ENCODE measurements at regions not wholly inside any gene's neighbourhood (a gene's known extent, or its start where the extent isn't known, plus 50 kb on each side); places are given as distances from the start of the nearest gene placed in this dataset.
"Not testable (repeated sequence)": the region's sequence is repeated elsewhere in the genome, so short reads cannot be mapped to it uniquely, and the experiment has no call there.

GRCh38 chr7:12022011-12022410 lies 189.1 kb upstream of the TMEM106B start:
- H3K9me3 ChIP-seq (ENCODE audit: control extremely low read depth in 1 of 5, control insufficient read depth in 4 of 5, insufficient read depth in 2 of 5, low read depth in 1 of 5, low read length in 4 of 5); H3K4me1 ChIP-seq (ENCODE audit: control extremely low read depth in 1 of 4, control insufficient read depth in 4 of 4, insufficient read depth in 4 of 4, low read length in 3 of 4); H3K27ac ChIP-seq (ENCODE audit: insufficient read depth in 1 of 2, low read depth in 1 of 2, low read length in 2 of 2, poor library complexity in 1 of 2, severe bottlenecking in 2 of 2); H3K36me3 ChIP-seq (ENCODE audit: control insufficient read depth in 4 of 4, insufficient read depth in 4 of 4, low read length in 3 of 4); H3K27me3 ChIP-seq (replicated peaks in 2 of 5; ENCODE audit: control insufficient read depth in 4 of 5, insufficient read depth in 5 of 5, low read length in 4 of 5); H3K4me3 ChIP-seq (ENCODE audit: control insufficient read depth in 1 of 7, extremely low read depth in 1 of 7, insufficient read depth in 4 of 7, low read depth in 2 of 7, low read length in 6 of 7); DNase-seq; POLR2A ChIA-PET: not testable (repeated sequence)
- WGBS (ENCODE audit: insufficient coverage) = no CpG with 5 or more reads among the region's 1 CpG
- CTCF ChIA-PET = interaction anchor here (0.6 kb wide), 1 partner anchor 124 kb away, joined by 3 read pairs; no protein-coding TSS in a partner anchor

- POLR2A ChIA-PET = no interaction called here
- Histone ChIP-seq H3K36me3 (ENCODE audit: control insufficient read depth in 4 of 4, insufficient read depth in 4 of 4, low read length in 3 of 4) (no peaks in the 10 kb centered on the region), H3K4me3 (ENCODE audit: control insufficient read depth in 1 of 7, extremely low read depth in 1 of 7, insufficient read depth in 4 of 7, low read depth in 2 of 7, low read length in 6 of 7) (no peak overlapping the region), H3K27ac (ENCODE audit: insufficient read depth in 1 of 2, low read depth in 1 of 2, low read length in 2 of 2, poor library complexity in 1 of 2, severe bottlenecking in 2 of 2) (no peak overlapping the region), H3K27me3 (replicated peaks in 2 of 5; ENCODE audit: control insufficient read depth in 4 of 5, insufficient read depth in 5 of 5, low read length in 4 of 5) (no peaks in the 10 kb centered on the region), H3K9me3 (ENCODE audit: control extremely low read depth in 1 of 5, control insufficient read depth in 4 of 5, insufficient read depth in 2 of 5, low read depth in 1 of 5, low read length in 4 of 5) (no peaks in the 10 kb centered on the region), H3K4me1 (ENCODE audit: control extremely low read depth in 1 of 4, control insufficient read depth in 4 of 4, insufficient read depth in 4 of 4, low read length in 3 of 4) (no peaks in the 10 kb centered on the region)
- CTCF ChIA-PET = interaction anchor here (0.5 kb wide), 1 partner anchor 407 kb away, joined by 3 read pairs; no protein-coding TSS in a partner anchor
- 80% methylated on average over 1 of the region's 1 CpG for WGBS (ENCODE audit: insufficient coverage)
- no peak for DNase-seq
These were observed 185.8 kb upstream of the TMEM106B start for GRCh38 chr7:12025246-12025645.

GRCh38 chr7:12028508-12028907 lies 182.6 kb upstream of the TMEM106B start:
- DNase-seq = no peak
- H3K27me3 ChIP-seq (replicated peaks in 2 of 5; ENCODE audit: control insufficient read depth in 4 of 5, insufficient read depth in 5 of 5, low read length in 4 of 5) = no peaks in the 10 kb centered on the region
- H3K27ac ChIP-seq (ENCODE audit: insufficient read depth in 1 of 2, low read depth in 1 of 2, low read length in 2 of 2, poor library complexity in 1 of 2, severe bottlenecking in 2 of 2) = no peak overlapping the region
- H3K4me3 ChIP-seq (ENCODE audit: control insufficient read depth in 1 of 7, extremely low read depth in 1 of 7, insufficient read depth in 4 of 7, low read depth in 2 of 7, low read length in 6 of 7) = no peak overlapping the region
- POLR2A ChIA-PET = no interaction called here
- whole genome bisulfite sequencing (ENCODE audit: insufficient coverage) = 57% methylated on average over 1 of the region's 1 CpG
- H3K36me3 ChIP-seq (ENCODE audit: control insufficient read depth in 4 of 4, insufficient read depth in 4 of 4, low read length in 3 of 4) = no peaks in the 10 kb centered on the region
- no peaks in the 10 kb centered on the region for H3K4me1 ChIP-seq (ENCODE audit: control extremely low read depth in 1 of 4, control insufficient read depth in 4 of 4, insufficient read depth in 4 of 4, low read length in 3 of 4)
- CTCF ChIA-PET = no interaction called here
- H3K9me3 ChIP-seq (ENCODE audit: control extremely low read depth in 1 of 5, control insufficient read depth in 4 of 5, insufficient read depth in 2 of 5, low read depth in 1 of 5, low read length in 4 of 5) = no peaks in the 10 kb centered on the region

- POLR2A ChIA-PET = no interaction called here
- no peaks in the 10 kb centered on the region for H3K27me3 ChIP-seq (replicated peaks in 2 of 5; ENCODE audit: control insufficient read depth in 4 of 5, insufficient read depth in 5 of 5, low read length in 4 of 5)
- H3K36me3 ChIP-seq (ENCODE audit: control insufficient read depth in 4 of 4, insufficient read depth in 4 of 4, low read length in 3 of 4) = no peaks in the 10 kb centered on the region
- no peak overlapping the region for H3K27ac ChIP-seq (ENCODE audit: insufficient read depth in 1 of 2, low read depth in 1 of 2, low read length in 2 of 2, poor library complexity in 1 of 2, severe bottlenecking in 2 of 2)
- no peak for DNase-seq
- CTCF ChIA-PET = no interaction called here
- no peak overlapping the region for H3K4me3 ChIP-seq (ENCODE audit: control insufficient read depth in 1 of 7, extremely low read depth in 1 of 7, insufficient read depth in 4 of 7, low read depth in 2 of 7, low read length in 6 of 7)
- H3K4me1 ChIP-seq (ENCODE audit: control extremely low read depth in 1 of 4, control insufficient read depth in 4 of 4, insufficient read depth in 4 of 4, low read length in 3 of 4) = no peaks in the 10 kb centered on the region
- H3K9me3 ChIP-seq (ENCODE audit: control extremely low read depth in 1 of 5, control insufficient read depth in 4 of 5, insufficient read depth in 2 of 5, low read depth in 1 of 5, low read length in 4 of 5) = no peaks in the 10 kb centered on the region
- 90% methylated on average over 5 of the region's 5 CpGs for WGBS (ENCODE audit: insufficient coverage)
These were observed 181.0 kb upstream of the TMEM106B start for GRCh38 chr7:12030116-12030515.

- DNase-seq = no peak
- Histone ChIP-seq H3K4me1 (ENCODE audit: control extremely low read depth in 1 of 4, control insufficient read depth in 4 of 4, insufficient read depth in 4 of 4, low read length in 3 of 4) (no peaks in the 10 kb centered on the region), H3K27me3 (replicated peaks in 2 of 5; ENCODE audit: control insufficient read depth in 4 of 5, insufficient read depth in 5 of 5, low read length in 4 of 5) (no peaks in the 10 kb centered on the region), H3K9me3 (ENCODE audit: control extremely low read depth in 1 of 5, control insufficient read depth in 4 of 5, insufficient read depth in 2 of 5, low read depth in 1 of 5, low read length in 4 of 5) (no peaks in the 10 kb centered on the region), H3K4me3 (ENCODE audit: control insufficient read depth in 1 of 7, extremely low read depth in 1 of 7, insufficient read depth in 4 of 7, low read depth in 2 of 7, low read length in 6 of 7) (no peak overlapping the region), H3K27ac (ENCODE audit: insufficient read depth in 1 of 2, low read depth in 1 of 2, low read length in 2 of 2, poor library complexity in 1 of 2, severe bottlenecking in 2 of 2) (no peak overlapping the region), H3K36me3 (ENCODE audit: control insufficient read depth in 4 of 4, insufficient read depth in 4 of 4, low read length in 3 of 4) (no peaks in the 10 kb centered on the region)
- POLR2A ChIA-PET = no interaction called here
- CTCF ChIA-PET = no interaction called here
- WGBS (ENCODE audit: insufficient coverage) = no CpG with 5 or more reads among the region's 1 CpG
These were observed 179.9 kb upstream of the TMEM106B start for GRCh38 chr7:12031186-12031585.

- Histone ChIP-seq H3K36me3 (ENCODE audit: control insufficient read depth in 4 of 4, insufficient read depth in 4 of 4, low read length in 3 of 4) (no peaks in the 10 kb centered on the region), H3K27me3 (replicated peaks in 2 of 5; ENCODE audit: control insufficient read depth in 4 of 5, insufficient read depth in 5 of 5, low read length in 4 of 5) (no peaks in the 10 kb centered on the region), H3K27ac (ENCODE audit: insufficient read depth in 1 of 2, low read depth in 1 of 2, low read length in 2 of 2, poor library complexity in 1 of 2, severe bottlenecking in 2 of 2) (no peak overlapping the region), H3K4me3 (ENCODE audit: control insufficient read depth in 1 of 7, extremely low read depth in 1 of 7, insufficient read depth in 4 of 7, low read depth in 2 of 7, low read length in 6 of 7) (no peak overlapping the region), H3K4me1 (ENCODE audit: control extremely low read depth in 1 of 4, control insufficient read depth in 4 of 4, insufficient read depth in 4 of 4, low read length in 3 of 4) (no peaks in the 10 kb centered on the region), H3K9me3 (ENCODE audit: control extremely low read depth in 1 of 5, control insufficient read depth in 4 of 5, insufficient read depth in 2 of 5, low read depth in 1 of 5, low read length in 4 of 5) (no peaks in the 10 kb centered on the region)
- CTCF ChIA-PET = no interaction called here
- POLR2A ChIA-PET = no interaction called here
- DNase-seq = no peak
These were observed 179.5 kb upstream of the TMEM106B start for GRCh38 chr7:12031638-12032037.

- no peaks in the 10 kb centered on the region for H3K27me3 ChIP-seq (replicated peaks in 2 of 5; ENCODE audit: control insufficient read depth in 4 of 5, insufficient read depth in 5 of 5, low read length in 4 of 5)
- ChIA-PET CTCF (no interaction called here), POLR2A (no interaction called here)
- H3K4me3 ChIP-seq (ENCODE audit: control insufficient read depth in 1 of 7, extremely low read depth in 1 of 7, insufficient read depth in 4 of 7, low read depth in 2 of 7, low read length in 6 of 7) = no peak overlapping the region
- DNase-seq = no peak
- WGBS (ENCODE audit: insufficient coverage) = 86% methylated on average over 1 of the region's 1 CpG
- H3K36me3 ChIP-seq (ENCODE audit: control insufficient read depth in 4 of 4, insufficient read depth in 4 of 4, low read length in 3 of 4) = no peaks in the 10 kb centered on the region
- H3K9me3 ChIP-seq (ENCODE audit: control extremely low read depth in 1 of 5, control insufficient read depth in 4 of 5, insufficient read depth in 2 of 5, low read depth in 1 of 5, low read length in 4 of 5) = no peaks in the 10 kb centered on the region
- H3K4me1 ChIP-seq (ENCODE audit: control extremely low read depth in 1 of 4, control insufficient read depth in 4 of 4, insufficient read depth in 4 of 4, low read length in 3 of 4) = no peaks in the 10 kb centered on the region
- no peak overlapping the region for H3K27ac ChIP-seq (ENCODE audit: insufficient read depth in 1 of 2, low read depth in 1 of 2, low read length in 2 of 2, poor library complexity in 1 of 2, severe bottlenecking in 2 of 2)
These were observed 178.9 kb upstream of the TMEM106B start for GRCh38 chr7:12032146-12032545.

- H3K4me1 ChIP-seq (ENCODE audit: control extremely low read depth in 1 of 4, control insufficient read depth in 4 of 4, insufficient read depth in 4 of 4, low read length in 3 of 4); DNase-seq; H3K4me3 ChIP-seq (ENCODE audit: control insufficient read depth in 1 of 7, extremely low read depth in 1 of 7, insufficient read depth in 4 of 7, low read depth in 2 of 7, low read length in 6 of 7); H3K27me3 ChIP-seq (replicated peaks in 2 of 5; ENCODE audit: control insufficient read depth in 4 of 5, insufficient read depth in 5 of 5, low read length in 4 of 5); CTCF ChIA-PET; H3K27ac ChIP-seq (ENCODE audit: insufficient read depth in 1 of 2, low read depth in 1 of 2, low read length in 2 of 2, poor library complexity in 1 of 2, severe bottlenecking in 2 of 2); H3K9me3 ChIP-seq (ENCODE audit: control extremely low read depth in 1 of 5, control insufficient read depth in 4 of 5, insufficient read depth in 2 of 5, low read depth in 1 of 5, low read length in 4 of 5); POLR2A ChIA-PET; H3K36me3 ChIP-seq (ENCODE audit: control insufficient read depth in 4 of 4, insufficient read depth in 4 of 4, low read length in 3 of 4): not testable (repeated sequence)
These were observed 167.6 kb upstream of the TMEM106B start for GRCh38 chr7:12043457-12043856.
